ENCODE measurements at regions not wholly inside any gene's neighbourhood (a gene's known extent, or its start where the extent isn't known, plus 50 kb on each side); places are given as distances from the start of the nearest gene placed in this dataset.
"Not testable (repeated sequence)": the region's sequence is repeated elsewhere in the genome, so short reads cannot be mapped to it uniquely, and the experiment has no call there.

- H3K36me3 ChIP-seq (ENCODE audit: control insufficient read depth in 2 of 2, insufficient read depth in 2 of 2, low read length in 2 of 2): no peaks in the 10 kb centered on the region
- H3K27ac ChIP-seq (ENCODE audit: low read length): no peak overlapping the region
- H3K9me3 ChIP-seq (ENCODE audit: control insufficient read depth in 2 of 2, low read length in 2 of 2): no peaks in the 10 kb centered on the region
- no peak overlapping the region for H3K4me3 ChIP-seq (ENCODE audit: low read length in 2 of 2)
- H3K9ac ChIP-seq (ENCODE audit: low read length in 2 of 2): no peak overlapping the region
- no peaks in the 10 kb centered on the region for H3K27me3 ChIP-seq (ENCODE audit: control insufficient read depth in 1 of 2, insufficient read depth in 2 of 2, low read length in 2 of 2)
- no peaks in the 10 kb centered on the region for H3K4me1 ChIP-seq (ENCODE audit: control insufficient read depth, insufficient read depth, low read length)
These were observed 77.4 kb upstream of the MEGF10 start for GRCh38 chr5:127213231-127213630.

DNA sequence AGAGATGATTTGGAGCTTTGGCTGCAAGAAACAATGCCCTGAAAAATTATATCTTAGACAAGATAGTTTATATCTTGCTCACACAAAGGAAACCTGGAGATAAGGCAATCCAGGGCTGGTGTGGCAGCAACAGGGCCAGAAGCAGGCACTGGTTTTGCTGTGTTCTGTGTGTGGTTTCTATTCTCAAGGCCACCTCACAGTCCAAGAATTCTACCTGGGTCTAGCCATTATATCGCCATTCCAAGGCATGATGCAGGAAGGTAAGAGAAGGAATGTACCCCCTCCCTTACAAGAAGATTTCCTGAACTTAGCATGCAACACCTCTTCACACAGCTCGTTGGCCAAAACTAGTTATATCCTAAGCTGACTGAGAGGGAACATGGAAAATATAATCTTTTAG lies 74.5 kb upstream of the MEGF10 start:
- no peak overlapping the region for H3K4me3 ChIP-seq (ENCODE audit: low read length in 2 of 2)
- H3K27ac ChIP-seq (ENCODE audit: low read length): no peak overlapping the region
- no peaks in the 10 kb centered on the region for H3K36me3 ChIP-seq (ENCODE audit: control insufficient read depth in 2 of 2, insufficient read depth in 2 of 2, low read length in 2 of 2)
- no peaks in the 10 kb centered on the region for H3K27me3 ChIP-seq (ENCODE audit: control insufficient read depth in 1 of 2, insufficient read depth in 2 of 2, low read length in 2 of 2)
- no peak overlapping the region for H3K9ac ChIP-seq (ENCODE audit: low read length in 2 of 2)
- H3K9me3 ChIP-seq (ENCODE audit: control insufficient read depth in 2 of 2, low read length in 2 of 2): no peaks in the 10 kb centered on the region
- no peaks in the 10 kb centered on the region for H3K4me1 ChIP-seq (ENCODE audit: control insufficient read depth, insufficient read depth, low read length)

DNA sequence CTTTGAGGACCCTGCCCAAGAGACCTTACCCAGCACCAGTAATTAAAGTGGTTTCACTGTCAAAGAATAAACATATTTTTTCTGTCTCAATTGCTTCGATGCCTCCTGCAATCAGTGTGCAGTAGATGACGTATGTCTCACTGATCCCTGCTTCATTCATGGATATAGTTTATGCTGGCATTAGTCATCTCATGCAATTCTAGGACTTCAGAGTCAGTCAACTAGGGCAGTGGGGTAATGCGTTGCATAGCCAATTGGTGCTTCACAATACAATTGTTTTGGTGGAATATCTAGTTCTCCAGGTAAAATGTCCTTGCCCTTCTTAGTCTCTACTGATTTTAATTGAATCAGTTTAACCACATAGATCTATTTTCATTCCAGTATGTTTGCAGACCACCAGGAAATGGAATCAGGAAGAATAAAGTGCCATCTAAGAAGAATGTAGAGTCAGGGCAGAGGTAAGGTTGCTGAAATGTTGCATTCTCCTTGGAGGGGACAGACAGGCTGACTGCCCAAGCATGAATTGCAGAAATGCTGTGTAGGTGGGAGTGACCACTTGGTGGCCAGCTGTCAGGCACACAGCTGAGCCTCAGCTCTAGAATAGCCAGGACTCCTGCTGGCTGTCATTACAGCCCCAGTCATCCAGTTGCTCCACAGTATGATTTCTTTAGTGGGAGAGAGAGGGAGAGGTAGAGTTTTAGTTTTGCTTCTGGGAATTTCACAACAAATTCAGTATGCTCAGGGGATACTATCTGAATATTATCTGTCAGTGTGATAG lies 73.5 kb upstream of the MEGF10 start:
- H3K9me3 ChIP-seq (ENCODE audit: control insufficient read depth in 2 of 2, low read length in 2 of 2): no peaks in the 10 kb centered on the region

GRCh38 chr5:127221936-127222335 lies 68.7 kb upstream of the MEGF10 start:
- not testable (repeated sequence) for H3K27me3 ChIP-seq (ENCODE audit: control insufficient read depth in 1 of 2, insufficient read depth in 2 of 2, low read length in 2 of 2); H3K4me1 ChIP-seq (ENCODE audit: control insufficient read depth, insufficient read depth, low read length); H3K9me3 ChIP-seq (ENCODE audit: control insufficient read depth in 2 of 2, low read length in 2 of 2); H3K27ac ChIP-seq (ENCODE audit: low read length); H3K4me3 ChIP-seq (ENCODE audit: low read length in 2 of 2); H3K36me3 ChIP-seq (ENCODE audit: control insufficient read depth in 2 of 2, insufficient read depth in 2 of 2, low read length in 2 of 2); H3K9ac ChIP-seq (ENCODE audit: low read length in 2 of 2)

More for the DNA sequence above, 73.5 kb upstream of the MEGF10 start:
- Histone ChIP-seq H3K9ac (ENCODE audit: low read length in 2 of 2) (no peak overlapping the region), H3K4me1 (ENCODE audit: control insufficient read depth, insufficient read depth, low read length) (no peaks in the 10 kb centered on the region), H3K27me3 (ENCODE audit: control insufficient read depth in 1 of 2, insufficient read depth in 2 of 2, low read length in 2 of 2) (no peaks in the 10 kb centered on the region), H3K36me3 (ENCODE audit: control insufficient read depth in 2 of 2, insufficient read depth in 2 of 2, low read length in 2 of 2) (no peaks in the 10 kb centered on the region), H3K4me3 (ENCODE audit: low read length in 2 of 2) (no peak overlapping the region), H3K27ac (ENCODE audit: low read length) (no peak overlapping the region)

DNA sequence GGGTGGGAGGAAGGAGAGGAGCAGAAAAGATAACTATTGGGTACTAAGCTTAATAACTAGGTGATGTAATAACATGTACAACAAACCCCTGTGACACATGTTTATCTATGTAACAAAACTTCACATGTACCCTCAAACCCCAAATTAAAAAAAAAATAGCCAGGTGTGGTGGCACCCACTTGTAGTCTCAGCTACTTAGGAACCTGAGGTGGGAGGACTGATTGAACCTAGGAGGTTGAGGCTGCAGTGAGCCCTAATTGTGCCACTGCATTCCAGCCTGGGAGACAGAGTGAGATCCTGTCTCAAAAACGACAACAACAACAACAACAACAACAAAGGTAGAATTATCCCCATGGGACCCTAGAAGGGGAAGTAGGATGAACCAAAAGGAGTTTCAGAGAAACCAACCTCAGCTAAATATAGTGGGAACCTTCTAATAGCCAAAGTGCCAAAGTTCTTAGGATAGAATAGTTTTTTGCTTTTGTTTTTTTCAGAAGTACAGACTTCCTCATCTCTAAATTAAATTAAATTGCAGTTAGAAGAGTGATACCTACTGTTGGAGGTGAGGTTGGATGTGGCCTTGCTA lies 67.9 kb upstream of the MEGF10 start:
- not testable (repeated sequence) for H3K36me3 ChIP-seq (ENCODE audit: control insufficient read depth in 2 of 2, insufficient read depth in 2 of 2, low read length in 2 of 2); H3K4me3 ChIP-seq (ENCODE audit: low read length in 2 of 2); H3K9ac ChIP-seq (ENCODE audit: low read length in 2 of 2); H3K27ac ChIP-seq (ENCODE audit: low read length); H3K4me1 ChIP-seq (ENCODE audit: control insufficient read depth, insufficient read depth, low read length); H3K27me3 ChIP-seq (ENCODE audit: control insufficient read depth in 1 of 2, insufficient read depth in 2 of 2, low read length in 2 of 2); H3K9me3 ChIP-seq (ENCODE audit: control insufficient read depth in 2 of 2, low read length in 2 of 2)

DNA sequence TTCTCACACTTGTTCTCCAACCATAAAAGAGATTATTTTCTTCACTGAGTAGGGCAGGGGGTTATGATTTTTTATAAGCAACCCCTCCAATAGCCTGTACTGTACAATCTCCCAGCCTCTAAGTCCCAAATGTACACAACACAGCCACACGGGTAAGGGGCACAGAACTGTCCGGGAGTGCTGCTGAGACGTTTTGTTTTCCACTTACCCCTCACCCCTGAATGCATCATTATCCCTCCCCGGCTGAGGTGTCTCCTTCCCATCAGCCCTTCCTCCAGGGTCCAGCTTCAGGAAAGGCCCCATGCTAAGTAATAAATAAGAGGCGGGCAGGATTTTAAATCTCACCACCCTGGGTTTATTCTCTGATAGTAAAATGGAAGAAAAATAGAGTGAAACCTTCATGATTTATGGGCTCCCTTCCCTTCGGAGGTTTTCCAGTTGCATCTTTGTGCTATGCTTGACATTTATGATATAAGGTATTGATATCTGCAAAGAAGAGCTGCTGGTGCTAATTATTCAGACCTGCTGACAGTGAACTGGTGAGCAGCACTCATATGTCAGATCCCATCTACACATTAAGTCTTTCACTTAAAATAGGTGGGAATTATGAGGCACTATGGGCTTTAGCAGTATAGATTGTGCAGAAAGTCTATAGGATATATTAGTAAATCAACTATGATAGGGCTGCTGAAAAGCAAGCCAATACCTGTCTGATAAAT lies 67.2 kb upstream of the MEGF10 start:
- no peak overlapping the region for H3K9ac ChIP-seq (ENCODE audit: low read length in 2 of 2)
- no peaks in the 10 kb centered on the region for H3K4me1 ChIP-seq (ENCODE audit: control insufficient read depth, insufficient read depth, low read length)
- no peaks in the 10 kb centered on the region for H3K9me3 ChIP-seq (ENCODE audit: control insufficient read depth in 2 of 2, low read length in 2 of 2)
- H3K27ac ChIP-seq (ENCODE audit: low read length): no peak overlapping the region
- H3K36me3 ChIP-seq (ENCODE audit: control insufficient read depth in 2 of 2, insufficient read depth in 2 of 2, low read length in 2 of 2): no peaks in the 10 kb centered on the region
- no peaks in the 10 kb centered on the region for H3K27me3 ChIP-seq (ENCODE audit: control insufficient read depth in 1 of 2, insufficient read depth in 2 of 2, low read length in 2 of 2)
- no peak overlapping the region for H3K4me3 ChIP-seq (ENCODE audit: low read length in 2 of 2)

DNA sequence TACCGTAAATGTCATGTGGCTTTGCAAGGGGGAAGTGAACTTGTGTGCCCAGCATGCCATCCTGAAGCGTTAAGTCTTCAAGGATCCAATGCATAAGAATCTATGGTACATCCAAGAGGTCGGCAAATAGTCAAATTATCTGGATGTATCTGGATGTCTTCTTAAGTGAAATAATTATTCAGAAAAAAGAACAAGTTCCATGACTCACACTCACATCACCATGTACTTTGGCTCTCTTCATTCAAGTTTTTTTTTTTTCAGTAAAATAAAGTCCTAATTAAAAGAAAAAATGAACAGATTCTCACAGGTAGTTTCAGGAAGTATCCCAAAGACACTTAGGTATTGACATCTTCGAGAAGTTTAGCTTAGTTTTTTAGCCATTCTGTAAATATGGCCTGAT lies 62.7 kb upstream of the MEGF10 start:
- no peak overlapping the region for H3K4me3 ChIP-seq (ENCODE audit: low read length in 2 of 2)
- no peaks in the 10 kb centered on the region for H3K27me3 ChIP-seq (ENCODE audit: control insufficient read depth in 1 of 2, insufficient read depth in 2 of 2, low read length in 2 of 2)
- no peak overlapping the region for H3K9ac ChIP-seq (ENCODE audit: low read length in 2 of 2)
- no peak overlapping the region for H3K27ac ChIP-seq (ENCODE audit: low read length)
- no peaks in the 10 kb centered on the region for H3K36me3 ChIP-seq (ENCODE audit: control insufficient read depth in 2 of 2, insufficient read depth in 2 of 2, low read length in 2 of 2)
- H3K9me3 ChIP-seq (ENCODE audit: control insufficient read depth in 2 of 2, low read length in 2 of 2): no peaks in the 10 kb centered on the region
- H3K4me1 ChIP-seq (ENCODE audit: control insufficient read depth, insufficient read depth, low read length): peaks cover 12% of the 10 kb centered on the region

DNA sequence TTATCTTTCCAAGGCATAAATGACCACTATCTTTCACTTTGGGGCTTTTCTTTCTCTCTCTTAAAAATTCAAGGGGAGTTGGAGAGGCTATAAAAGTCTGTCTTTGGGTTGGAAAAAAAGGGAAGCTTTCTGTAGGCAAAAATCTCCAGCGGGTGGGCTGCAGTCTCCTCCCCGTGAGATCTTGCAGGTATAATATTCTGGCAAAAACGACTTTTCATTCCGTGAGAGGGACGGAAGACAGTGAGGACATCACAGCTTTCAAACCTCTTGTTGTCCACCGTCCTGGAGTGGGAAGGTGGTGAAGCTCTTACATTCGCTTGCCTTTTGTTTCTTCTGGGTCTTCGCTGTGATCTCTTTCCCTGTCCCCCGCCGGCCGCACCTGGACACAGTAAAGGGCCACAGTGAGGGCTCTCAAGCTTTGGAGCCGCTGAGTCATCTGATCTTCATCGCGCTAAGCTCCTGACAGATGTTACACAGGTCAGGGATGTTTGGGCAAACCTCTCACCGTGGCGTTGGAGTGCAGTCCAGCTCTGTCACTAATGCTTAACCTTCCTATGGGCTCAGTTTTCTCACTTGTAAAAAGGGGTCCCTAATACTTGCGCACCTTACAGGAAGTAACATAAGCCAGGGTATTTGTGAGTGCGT lies 61.9 kb upstream of the MEGF10 start:
- peak overlapping the region; percentile 58 to 75 for H3K4me3 ChIP-seq (ENCODE audit: low read length in 2 of 2)
- H3K9me3 ChIP-seq (ENCODE audit: control insufficient read depth in 2 of 2, low read length in 2 of 2): no peaks in the 10 kb centered on the region
- H3K27ac ChIP-seq (ENCODE audit: low read length): no peak overlapping the region
- no peaks in the 10 kb centered on the region for H3K27me3 ChIP-seq (ENCODE audit: control insufficient read depth in 1 of 2, insufficient read depth in 2 of 2, low read length in 2 of 2)
- no peaks in the 10 kb centered on the region for H3K36me3 ChIP-seq (ENCODE audit: control insufficient read depth in 2 of 2, insufficient read depth in 2 of 2, low read length in 2 of 2)
- peak overlapping the region in 1 of 2 donors; percentile 66 for H3K9ac ChIP-seq (ENCODE audit: low read length in 2 of 2)
- peaks cover 12% of the 10 kb centered on the region for H3K4me1 ChIP-seq (ENCODE audit: control insufficient read depth, insufficient read depth, low read length)

DNA sequence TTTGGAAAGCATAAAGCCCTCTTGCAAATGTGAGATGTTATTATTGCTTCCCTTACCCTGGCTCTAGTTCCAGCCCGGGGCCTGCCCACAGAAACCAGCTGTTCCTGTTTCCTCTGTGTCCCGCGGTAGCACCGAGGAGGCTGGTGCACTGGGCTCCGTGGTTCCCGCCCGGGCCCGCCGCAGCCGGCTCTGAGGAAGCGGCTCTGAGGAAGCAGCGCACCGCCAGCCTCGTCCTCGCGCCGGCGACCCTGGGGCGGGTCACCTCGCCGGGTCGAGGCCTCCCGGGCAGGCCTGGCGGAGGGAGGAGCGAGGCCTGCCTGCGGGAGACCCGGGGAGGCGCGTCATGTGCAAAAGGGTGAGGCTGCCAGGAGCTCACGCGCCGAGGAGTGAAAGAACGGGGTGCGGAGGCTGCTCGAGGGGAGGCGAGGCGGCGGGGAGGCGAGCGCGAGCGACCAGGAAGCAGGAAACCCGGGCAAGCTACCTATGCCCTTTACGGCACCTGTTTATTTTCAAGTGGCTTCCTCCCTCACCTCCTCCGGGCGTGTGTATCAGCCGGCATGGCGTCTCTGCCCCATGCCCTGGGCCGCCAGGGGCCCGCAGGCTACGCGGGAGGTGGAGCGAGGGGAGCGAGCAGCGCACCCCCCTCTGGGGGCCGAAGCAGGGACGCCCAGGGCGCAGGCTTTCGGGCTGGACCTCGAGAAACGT lies 61.3 kb upstream of the MEGF10 start:
- Histone ChIP-seq H3K36me3 (ENCODE audit: control insufficient read depth in 2 of 2, insufficient read depth in 2 of 2, low read length in 2 of 2) (no peaks in the 10 kb centered on the region), H3K27ac (ENCODE audit: low read length) (no peak overlapping the region), H3K4me1 (ENCODE audit: control insufficient read depth, insufficient read depth, low read length) (peaks cover 12% of the 10 kb centered on the region), H3K27me3 (ENCODE audit: control insufficient read depth in 1 of 2, insufficient read depth in 2 of 2, low read length in 2 of 2) (no peaks in the 10 kb centered on the region), H3K9me3 (ENCODE audit: control insufficient read depth in 2 of 2, low read length in 2 of 2) (no peaks in the 10 kb centered on the region), H3K4me3 (ENCODE audit: low read length in 2 of 2) (peak overlapping the region; percentile 58 to 75), H3K9ac (ENCODE audit: low read length in 2 of 2) (peak overlapping the region; percentile 46 to 66)

GRCh38 chr5:127231118-127231517 lies 59.5 kb upstream of the MEGF10 start:
- Histone ChIP-seq H3K9ac (ENCODE audit: low read length in 2 of 2) (no peak overlapping the region), H3K4me1 (ENCODE audit: control insufficient read depth, insufficient read depth, low read length) (peaks cover 12% of the 10 kb centered on the region), H3K36me3 (ENCODE audit: control insufficient read depth in 2 of 2, insufficient read depth in 2 of 2, low read length in 2 of 2) (no peaks in the 10 kb centered on the region), H3K9me3 (ENCODE audit: control insufficient read depth in 2 of 2, low read length in 2 of 2) (no peaks in the 10 kb centered on the region), H3K27ac (ENCODE audit: low read length) (no peak overlapping the region), H3K4me3 (ENCODE audit: low read length in 2 of 2) (no peak overlapping the region), H3K27me3 (ENCODE audit: control insufficient read depth in 1 of 2, insufficient read depth in 2 of 2, low read length in 2 of 2) (no peaks in the 10 kb centered on the region)
